22Rv1 (cell line): ENCODE measurements at regions not wholly inside any gene's neighbourhood (a gene's known extent, or its start where the extent isn't known, plus 50 kb on each side); places are given as distances from the start of the nearest gene placed in this dataset.
"Not testable (repeated sequence)": the region's sequence is repeated elsewhere in the genome, so short reads cannot be mapped to it uniquely, and the experiment has no call there.

ENCODE experiments used
- CTCF ChIP-seq: fragments of 450-650 bp; IDR thresholded peaks from 2 replicates; pipeline ENCODE4 v1.5.1; 2017; ENCODE audit warnings: mild to moderate bottlenecking
- ZFX ChIP-seq: fragments of 450-650 bp; IDR thresholded peaks from 2 replicates; pipeline ENCODE4 v1.6.1; 2017; ENCODE audit warnings: antibody characterized with exemption, borderline replicate concordance

- not testable (repeated sequence) for TF ChIP-seq CTCF, ZFX
Measured at GRCh38 chr2:89145342-89145741, 453.9 kb downstream of the RPIA start.
